Left lung (tissue), 4 donors: ENCODE measurements at regions not wholly inside any gene's neighbourhood (a gene's known extent, or its start where the extent isn't known, plus 50 kb on each side); places are given as distances from the start of the nearest gene placed in this dataset.

Experiments used
- ATAC-seq: fragments of 200-7000 bp; cut with Tn5 transposase; one replicate; pipeline ENCODE4 v1.9.1; 2020; ENCODE audit warnings: moderate library complexity
- DNase-seq, 4 donors: peaks; one replicate each; pipeline ENCODE4 v3.0.0-alpha.2; 2013 to 2020
- H3K27ac ChIP-seq, 2 donors: fragments of 200-600 bp; sonication (generic) in 1 of 2; one replicate each; pipeline versions ENCODE4 v1.5.0 to v1.8.0; 2020 to 2021
- H3K27me3 ChIP-seq, 2 donors: fragments of 200-600 bp; sonication (generic) in 1 of 2; one replicate each; pipeline versions ENCODE4 v1.5.0 to v1.8.0; 2020 to 2021
- H3K36me3 ChIP-seq, 2 donors: fragments of 200-600 bp; sonication (generic) in 1 of 2; one replicate each; pipeline versions ENCODE4 v1.5.0 to v1.8.0; 2020 to 2021
- H3K4me1 ChIP-seq, 2 donors: fragments of 200-600 bp; one replicate each; pipeline ENCODE4 v1.8.0; 2021
- H3K4me3 ChIP-seq, 2 donors: fragments of 200-600 bp; sonication (generic) in 1 of 2; one replicate each; pipeline versions ENCODE4 v1.5.0 to v1.8.0; 2020 to 2021; ENCODE audit warnings: mild to moderate bottlenecking in 1 of 2
- H3K9me3 ChIP-seq, 2 donors: fragments of 200-600 bp; sonication (generic) in 1 of 2; one replicate each; pipeline versions ENCODE4 v1.5.0 to v1.8.0; 2020 to 2021
- intact Hi-C, 2 donors: fragments of 100-400 bp; cut with DNase I; formaldehyde crosslinking; loops; one replicate each; pipeline versions ENCODE4 v1.11.2 to v1.14.2; 2022
- TF ChIP-seq, protein P1 (sequence below), 2 donors: fragments of 200-600 bp; sonication (generic) in 1 of 2; IDR thresholded peaks; one replicate each; pipeline versions ENCODE4 v1.5.0 to v1.8.0; 2021; ENCODE audit warnings: antibody characterized with exemption in 2 of 2
- donor health status: DM: no; HTN: yes; CAD: no.
- donor health status: DM: no; HTN: no; CAD: no.

DNA sequence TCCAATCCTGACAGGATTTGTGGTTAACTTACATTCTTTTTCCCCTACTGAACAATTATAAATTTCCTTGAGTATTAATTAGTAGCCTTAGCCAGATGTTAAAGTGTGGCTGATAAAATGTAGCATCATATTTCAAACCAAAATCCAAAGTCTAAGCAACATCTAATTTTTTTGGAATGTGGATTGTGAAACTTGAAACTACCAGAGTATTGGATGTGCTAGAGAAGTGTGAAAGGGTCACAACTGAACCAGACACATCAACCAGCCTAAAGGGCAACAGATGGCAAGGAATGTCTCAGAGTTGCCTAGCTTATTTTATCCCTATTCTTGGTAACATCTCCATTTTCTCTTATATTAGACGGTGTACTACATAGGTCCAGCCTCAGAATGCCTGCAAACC lies 153.1 kb upstream of the DCN start:
- DNase-seq (no peak), ATAC-seq (no peak)
- TF ChIP-seq, protein P1, sequence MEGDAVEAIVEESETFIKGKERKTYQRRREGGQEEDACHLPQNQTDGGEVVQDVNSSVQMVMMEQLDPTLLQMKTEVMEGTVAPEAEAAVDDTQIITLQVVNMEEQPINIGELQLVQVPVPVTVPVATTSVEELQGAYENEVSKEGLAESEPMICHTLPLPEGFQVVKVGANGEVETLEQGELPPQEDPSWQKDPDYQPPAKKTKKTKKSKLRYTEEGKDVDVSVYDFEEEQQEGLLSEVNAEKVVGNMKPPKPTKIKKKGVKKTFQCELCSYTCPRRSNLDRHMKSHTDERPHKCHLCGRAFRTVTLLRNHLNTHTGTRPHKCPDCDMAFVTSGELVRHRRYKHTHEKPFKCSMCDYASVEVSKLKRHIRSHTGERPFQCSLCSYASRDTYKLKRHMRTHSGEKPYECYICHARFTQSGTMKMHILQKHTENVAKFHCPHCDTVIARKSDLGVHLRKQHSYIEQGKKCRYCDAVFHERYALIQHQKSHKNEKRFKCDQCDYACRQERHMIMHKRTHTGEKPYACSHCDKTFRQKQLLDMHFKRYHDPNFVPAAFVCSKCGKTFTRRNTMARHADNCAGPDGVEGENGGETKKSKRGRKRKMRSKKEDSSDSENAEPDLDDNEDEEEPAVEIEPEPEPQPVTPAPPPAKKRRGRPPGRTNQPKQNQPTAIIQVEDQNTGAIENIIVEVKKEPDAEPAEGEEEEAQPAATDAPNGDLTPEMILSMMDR (IDR thresholded peaks at IDR 0.05): no peak
- Histone ChIP-seq H3K36me3 (no peaks in the 10 kb centered on the region), H3K4me1 (no peaks in the 10 kb centered on the region), H3K27me3 (no peaks in the 10 kb centered on the region), H3K4me3 (no peak overlapping the region), H3K27ac (no peak overlapping the region), H3K9me3 (no peaks in the 10 kb centered on the region)
- intact Hi-C loops: no loop called here

DNA sequence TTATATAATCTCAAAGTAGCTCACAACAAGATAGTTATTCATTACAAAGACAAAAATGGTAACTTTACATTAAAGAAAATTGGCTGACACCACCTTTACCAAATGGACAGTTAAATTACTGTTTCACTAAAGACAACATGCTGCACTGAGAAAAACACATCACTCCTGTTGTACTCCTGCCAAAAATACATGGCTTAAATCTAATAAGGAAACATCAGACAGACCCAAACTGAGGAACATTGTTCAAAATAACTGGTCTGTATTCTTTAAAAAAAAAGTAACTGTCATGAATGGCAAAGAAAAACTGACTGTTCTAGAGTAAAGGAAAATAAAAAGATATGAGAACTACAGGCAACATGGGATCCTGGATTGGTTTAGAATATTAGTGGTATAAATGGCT lies 151.3 kb upstream of the DCN start:
- Histone ChIP-seq H3K9me3 (no peaks in the 10 kb centered on the region), H3K4me3 (no peak overlapping the region), H3K27ac (no peak overlapping the region), H3K4me1 (no peaks in the 10 kb centered on the region), H3K27me3 (no peaks in the 10 kb centered on the region), H3K36me3 (no peaks in the 10 kb centered on the region)
- TF ChIP-seq, protein P1 (IDR thresholded peaks at IDR 0.05): no peak
- DNase-seq: no peak
- ATAC-seq: no peak
- intact Hi-C loops: no loop called here

DNA sequence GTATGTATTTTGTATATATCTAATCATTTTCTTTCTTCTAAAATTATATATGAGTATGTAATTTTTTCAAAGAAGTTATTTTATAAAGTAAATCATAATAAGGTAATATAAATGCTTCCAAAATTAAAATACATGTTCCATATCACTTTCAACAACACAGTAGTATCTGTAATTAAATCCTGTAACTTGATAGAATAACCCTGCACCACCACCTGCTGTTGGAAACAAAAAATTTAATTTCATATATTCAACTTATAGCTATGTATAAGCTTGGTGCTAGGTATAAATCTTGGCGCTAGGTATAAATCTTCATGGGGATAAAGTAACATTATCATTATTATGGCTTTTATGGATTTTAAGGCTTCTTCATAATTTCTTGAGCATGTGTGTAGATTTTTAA lies 149.7 kb upstream of the DCN start:
- no peaks in the 10 kb centered on the region for H3K9me3 ChIP-seq
- peak in 1 of 4 donors; percentile 56 for DNase-seq
- no peak for ATAC-seq
- TF ChIP-seq, protein P1 (IDR thresholded peaks at IDR 0.05): no peak
- H3K27ac ChIP-seq: no peak overlapping the region
- no peaks in the 10 kb centered on the region for H3K4me1 ChIP-seq
- no peaks in the 10 kb centered on the region for H3K36me3 ChIP-seq
- intact Hi-C loops: no loop called here
- H3K27me3 ChIP-seq: no peaks in the 10 kb centered on the region
- H3K4me3 ChIP-seq: no peak overlapping the region

- ATAC-seq (no peak), DNase-seq (no peak)
- Histone ChIP-seq H3K36me3 (no peaks in the 10 kb centered on the region), H3K27ac (no peak overlapping the region), H3K4me3 (no peak overlapping the region), H3K9me3 (no peaks in the 10 kb centered on the region), H3K27me3 (no peaks in the 10 kb centered on the region), H3K4me1 (no peaks in the 10 kb centered on the region)
- intact Hi-C loops: no loop called here
- TF ChIP-seq, protein P1 (IDR thresholded peaks at IDR 0.05): no peak
Measured at GRCh38 chr12:91331371-91331770, 148.8 kb upstream of the DCN start.

DNA sequence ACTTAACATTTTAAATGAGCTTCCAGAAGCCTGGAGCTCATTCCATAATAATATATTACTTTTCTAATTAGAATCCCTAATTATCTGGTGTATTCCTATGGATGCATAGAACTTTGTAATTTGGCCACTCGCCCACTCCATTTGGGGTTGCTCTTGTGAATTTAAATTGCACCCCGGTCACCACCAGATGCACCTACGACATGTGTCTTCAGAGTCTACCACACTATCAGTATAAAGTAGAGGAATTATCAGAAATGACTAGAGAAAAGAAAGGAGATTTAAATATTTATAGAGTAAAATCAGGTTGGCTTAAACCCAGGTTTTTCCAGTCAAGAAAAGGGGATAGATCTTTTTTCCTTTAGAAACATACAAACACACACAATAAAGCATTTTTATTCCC lies 145.8 kb upstream of the DCN start:
- no peaks in the 10 kb centered on the region for H3K9me3 ChIP-seq
- TF ChIP-seq, protein P1 (IDR thresholded peaks at IDR 0.05): no peak
- H3K27ac ChIP-seq: peak overlapping the region in 1 of 2 donors; percentile 67
- no peak for DNase-seq
- no peaks in the 10 kb centered on the region for H3K27me3 ChIP-seq
- no peak overlapping the region for H3K4me3 ChIP-seq
- H3K4me1 ChIP-seq: no peaks in the 10 kb centered on the region
- no peak for ATAC-seq
- H3K36me3 ChIP-seq: no peaks in the 10 kb centered on the region
- intact Hi-C loops: no loop called here
